HG02571 (cell line): ENCODE measurements at regions not wholly inside any gene's neighbourhood (a gene's known extent, or its start where the extent isn't known, plus 50 kb on each side); places are given as distances from the start of the nearest gene placed in this dataset.

Source experiments
- ATAC-seq: cut with Tn5 transposase; IDR thresholded peaks from one replicate; pipeline ENCODE4 v1.9.1; 2021; ENCODE audit warnings: mild to moderate bottlenecking, moderate library complexity; ENCODE audit not compliant: unreplicated experiment

GRCh38 chr12:65517656-65518210, 239.2 kb downstream of the MSRB3 start:
- no peak for ATAC-seq

- no peak for ATAC-seq
Measured at GRCh38 chr12:65518771-65519170, 240.3 kb downstream of the MSRB3 start.

GRCh38 chr12:65520658-65521057, 242.2 kb downstream of the MSRB3 start:
- ATAC-seq: no peak

DNA sequence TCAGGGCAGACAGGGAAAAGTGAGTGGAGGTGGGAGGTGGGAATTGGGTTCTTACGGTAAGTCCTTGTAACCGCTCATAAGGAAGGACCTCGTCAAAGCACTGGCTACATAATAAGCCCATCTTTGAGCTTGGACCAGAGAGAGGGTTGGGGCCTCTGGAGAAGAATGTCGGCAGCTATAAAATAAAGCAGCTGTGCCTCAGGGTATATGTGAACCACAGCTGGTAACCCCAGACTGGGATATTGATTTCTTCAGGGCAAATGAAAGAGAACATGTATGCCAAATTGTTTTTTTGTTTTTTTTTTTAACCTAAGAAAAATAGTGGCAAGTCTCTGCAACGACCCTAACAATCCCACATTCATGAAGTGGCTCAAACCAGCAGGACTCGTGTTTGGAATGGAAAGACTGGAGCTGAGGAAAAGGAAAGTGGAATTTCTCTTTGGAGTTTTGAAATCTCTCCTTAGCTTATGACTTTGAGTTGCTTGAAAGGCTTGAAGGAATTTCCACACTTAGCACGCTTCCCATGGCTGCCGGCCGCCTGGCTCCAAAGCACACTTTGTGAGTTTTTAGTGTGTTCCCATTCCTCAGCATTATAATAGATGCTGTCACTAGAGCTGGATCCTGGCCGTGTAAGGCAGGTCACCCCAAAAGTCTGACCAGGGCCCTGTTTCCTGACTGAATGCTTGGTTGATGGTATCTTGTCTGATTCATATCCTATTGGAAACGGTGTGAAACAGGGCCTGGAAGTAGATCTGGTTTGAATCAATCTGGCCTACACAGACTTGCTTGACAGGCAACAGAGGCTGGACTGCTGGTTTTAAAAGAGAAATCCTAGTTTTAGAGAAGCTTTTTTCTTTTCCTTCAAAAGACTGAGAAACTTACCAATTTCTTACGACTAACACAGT, 244.7 kb downstream of the MSRB3 start:
- no peak for ATAC-seq

- ATAC-seq: no peak
Measured at GRCh38 chr12:65524666-65525065, 246.2 kb downstream of the MSRB3 start.

DNA sequence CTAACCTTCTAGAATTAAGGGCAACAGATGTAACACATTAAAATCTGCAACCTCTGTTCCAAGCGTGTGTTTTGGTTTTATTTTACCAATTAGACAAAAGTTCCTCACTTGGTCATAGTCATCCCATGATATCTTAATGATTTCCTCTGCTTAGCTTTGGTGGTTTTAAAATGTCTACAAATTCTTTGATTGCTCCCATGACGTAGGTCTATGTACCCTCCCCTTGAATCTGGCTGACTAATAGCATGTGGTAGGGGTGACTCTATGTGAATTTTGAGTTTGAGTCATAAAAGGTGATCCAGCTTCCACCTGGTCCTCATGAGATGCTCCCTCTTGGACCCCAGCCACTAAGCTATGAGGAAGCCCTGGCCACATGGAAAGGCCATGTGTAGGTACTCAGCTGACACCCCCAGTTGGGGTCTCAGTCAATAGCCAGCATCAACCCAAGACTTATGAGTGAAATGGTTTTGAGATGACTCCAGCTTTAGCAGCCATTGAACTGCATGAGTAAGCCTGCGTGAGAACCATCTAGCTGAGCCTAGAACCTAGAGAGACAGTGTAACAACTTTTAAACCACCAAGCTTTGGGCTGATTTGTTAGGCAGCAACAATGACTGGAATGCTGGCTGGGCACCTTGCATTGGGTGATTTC, 247.1 kb downstream of the MSRB3 start:
- ATAC-seq: no peak

DNA sequence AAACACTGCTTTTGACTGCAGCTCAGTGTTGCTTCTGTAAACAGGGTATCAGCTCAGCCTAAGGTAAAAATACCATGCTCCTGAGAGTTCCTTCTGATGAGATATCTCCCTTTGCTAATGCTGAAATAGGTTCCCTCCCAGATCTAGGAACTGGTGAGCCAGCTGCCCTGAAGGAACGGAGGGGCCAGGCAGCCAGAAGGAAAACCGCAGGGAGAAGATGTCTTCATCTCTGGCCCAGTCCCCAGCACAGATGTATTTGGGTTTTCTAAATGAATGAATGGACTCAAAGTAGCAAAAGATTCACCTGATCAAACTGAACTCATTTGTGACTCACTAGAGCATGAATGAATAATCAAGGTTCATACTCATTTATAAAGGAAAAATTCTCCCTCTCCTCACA, 247.8 kb downstream of the MSRB3 start:
- no peak for ATAC-seq

- no peak for ATAC-seq
Measured at GRCh38 chr12:65528127-65528526, 249.6 kb downstream of the MSRB3 start.

- no peak for ATAC-seq
Measured at GRCh38 chr12:65529106-65529505, 250.6 kb downstream of the MSRB3 start.

GRCh38 chr12:65529771-65530435, 251.4 kb downstream of the MSRB3 start:
- ATAC-seq: no peak

DNA sequence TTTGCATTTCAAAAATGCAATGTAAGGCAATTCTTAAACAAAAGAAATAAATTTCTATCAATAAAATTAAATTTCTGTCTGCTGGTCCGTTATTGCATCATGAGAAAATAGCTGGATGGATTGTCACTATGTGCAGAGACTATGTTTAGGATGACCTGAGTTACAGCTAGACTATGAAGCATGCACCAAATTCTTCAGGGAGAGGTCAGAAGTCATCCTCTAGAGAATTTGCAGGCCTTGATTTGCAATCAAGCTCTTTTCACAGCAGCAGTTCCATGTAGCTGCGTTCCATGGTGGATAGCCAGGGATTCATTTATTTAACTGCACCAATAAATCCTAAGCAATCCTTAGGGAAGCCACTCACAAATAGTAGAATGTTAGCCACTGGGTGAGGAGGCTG, 253.7 kb downstream of the MSRB3 start:
- no peak for ATAC-seq

GRCh38 chr12:65532764-65533163, 254.3 kb downstream of the MSRB3 start:
- ATAC-seq: no peak

DNA sequence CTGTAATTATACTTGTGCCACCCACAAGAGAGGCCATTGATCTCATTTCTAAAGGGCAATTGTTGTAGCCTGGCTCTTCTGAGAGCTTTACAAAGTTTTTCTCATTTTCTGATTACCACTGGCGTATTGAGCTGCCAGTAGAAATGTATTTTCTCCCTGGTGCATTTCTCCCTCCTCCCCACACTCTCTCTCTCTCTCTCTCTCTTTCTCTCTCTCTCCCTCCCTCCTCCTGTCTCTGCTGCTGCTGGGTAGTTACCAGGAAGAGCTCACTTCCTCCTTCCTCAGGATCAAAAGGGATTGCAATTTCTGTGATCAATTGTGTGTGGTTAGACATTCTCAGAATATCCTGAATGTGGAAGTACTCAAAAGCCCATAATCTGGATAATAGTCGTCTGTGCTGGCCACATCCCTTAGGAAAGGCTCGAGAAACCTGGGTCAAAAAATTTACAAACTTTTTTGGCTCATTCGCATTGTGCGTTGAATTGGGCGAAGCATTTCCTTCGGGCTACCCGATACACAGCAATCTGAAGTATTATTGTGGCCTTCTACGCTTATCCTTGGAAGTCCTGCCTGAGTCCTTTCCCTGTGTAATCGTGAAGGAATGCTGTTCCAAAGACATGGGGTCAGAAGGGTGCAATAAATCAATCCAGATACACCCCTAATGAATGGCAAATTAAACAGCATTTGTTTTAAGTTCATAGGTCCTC, 254.8 kb downstream of the MSRB3 start:
- ATAC-seq: no peak

DNA sequence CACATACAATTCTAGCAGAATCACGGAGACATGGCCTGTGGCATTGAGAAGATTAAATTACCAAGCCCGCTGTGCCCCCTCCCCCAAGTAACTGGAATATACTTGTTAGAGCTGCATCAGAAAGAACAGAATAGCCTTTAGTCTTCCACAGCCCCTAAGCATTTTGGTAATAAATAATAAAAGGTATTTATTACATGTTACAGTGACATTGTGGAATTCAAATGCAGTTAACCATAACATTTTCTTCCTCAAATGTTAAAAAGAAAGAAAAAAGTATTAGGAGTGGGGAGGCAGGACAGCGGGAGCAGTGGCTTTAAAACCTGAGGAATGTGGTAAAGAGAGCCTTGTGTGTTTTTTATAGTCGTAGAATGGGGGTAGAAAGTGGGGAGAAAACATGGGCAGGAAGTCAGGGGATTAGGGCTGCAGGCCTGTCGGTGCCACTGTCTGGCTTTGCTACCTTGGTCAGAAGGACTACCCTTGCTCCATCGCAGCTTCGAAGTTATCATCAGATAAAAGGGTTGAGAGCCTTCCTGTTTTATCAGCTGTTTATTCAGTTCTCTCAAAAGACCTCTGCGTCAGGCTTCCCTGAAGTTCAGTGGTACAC, 255.9 kb downstream of the MSRB3 start:
- ATAC-seq: no peak

DNA sequence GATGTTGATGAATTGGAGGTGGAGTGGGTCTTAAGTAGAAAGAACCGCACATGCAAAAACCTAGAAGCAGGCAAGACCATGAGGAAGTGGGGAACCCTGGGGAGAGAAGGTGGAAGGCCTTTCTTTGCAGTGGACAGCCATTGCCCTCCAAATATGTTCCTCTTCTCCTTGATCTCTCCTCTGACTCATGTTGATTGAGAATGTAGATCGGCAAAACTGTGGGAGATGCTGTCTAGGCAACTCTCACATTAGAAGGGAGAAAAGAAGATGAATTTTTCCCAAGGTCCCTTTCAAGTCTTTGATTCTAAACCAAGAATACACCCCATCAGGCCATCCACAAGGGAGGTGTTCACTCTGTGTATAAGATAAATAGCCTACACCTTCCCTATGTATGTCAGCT, 257.5 kb downstream of the MSRB3 start:
- ATAC-seq: no peak

DNA sequence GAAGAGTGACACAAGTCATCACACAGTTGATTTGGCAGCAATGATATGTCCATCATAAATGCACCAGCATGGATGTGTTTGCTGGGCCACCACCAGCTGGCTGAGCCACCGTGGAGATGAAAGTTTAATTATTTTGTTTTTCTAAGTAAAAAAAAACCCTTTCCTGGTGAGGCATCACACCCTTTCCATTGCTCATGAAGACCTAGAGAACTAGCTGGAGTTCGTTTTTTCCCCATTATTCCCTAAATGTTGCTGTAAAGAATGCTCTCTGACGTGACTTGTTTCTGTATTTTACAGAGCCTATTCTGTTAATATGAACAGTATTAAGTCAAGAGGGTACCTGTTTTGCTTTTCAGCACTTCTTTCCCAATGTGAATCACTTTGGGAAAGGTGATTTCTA, 257.9 kb downstream of the MSRB3 start:
- no peak for ATAC-seq

- no peak for ATAC-seq
Measured at GRCh38 chr12:65536876-65537681, 258.6 kb downstream of the MSRB3 start.

GRCh38 chr12:65537978-65538377, 259.5 kb downstream of the MSRB3 start:
- no peak for ATAC-seq

DNA sequence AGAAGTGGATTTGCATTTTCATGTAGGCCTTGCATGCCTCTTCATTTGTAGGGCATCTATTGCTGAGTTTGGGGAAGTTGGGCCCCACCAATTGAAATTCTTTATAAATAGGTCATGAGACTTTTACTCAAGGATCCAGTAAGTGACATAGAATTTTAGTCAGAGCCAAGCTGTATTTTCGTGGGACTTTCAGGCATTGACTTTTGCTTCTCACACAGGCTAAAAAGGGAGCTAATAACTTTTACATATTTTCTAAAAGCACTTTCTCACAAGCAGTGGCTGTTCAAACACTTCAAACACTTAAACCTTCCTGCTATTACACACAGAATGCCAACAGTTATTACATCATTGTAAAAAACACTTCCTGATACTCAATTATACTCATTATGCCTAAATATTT, 260.5 kb downstream of the MSRB3 start:
- ATAC-seq: no peak

DNA sequence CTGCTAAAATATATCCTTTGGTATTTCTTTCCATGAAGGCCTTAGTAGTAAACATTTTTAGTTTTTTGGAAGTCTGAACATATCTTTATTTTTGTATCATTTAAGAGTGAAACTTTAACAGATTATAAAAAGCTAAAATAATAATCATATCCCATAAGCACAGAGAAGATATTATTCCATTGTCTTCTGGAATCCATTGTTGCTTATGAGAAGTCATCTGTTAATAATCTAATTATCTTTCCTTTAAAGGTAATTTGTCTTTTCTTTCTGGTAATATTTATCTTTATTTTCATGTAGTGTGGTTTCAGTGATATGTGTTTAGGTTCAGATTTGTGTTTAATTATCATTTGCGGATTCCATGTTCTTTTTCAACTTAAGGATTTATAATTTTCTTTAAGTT, 261.7 kb downstream of the MSRB3 start:
- ATAC-seq: no peak
